ENCODE measurements at regions not wholly inside any gene's neighbourhood (a gene's known extent, or its start where the extent isn't known, plus 50 kb on each side); places are given as distances from the start of the nearest gene placed in this dataset.

DNA sequence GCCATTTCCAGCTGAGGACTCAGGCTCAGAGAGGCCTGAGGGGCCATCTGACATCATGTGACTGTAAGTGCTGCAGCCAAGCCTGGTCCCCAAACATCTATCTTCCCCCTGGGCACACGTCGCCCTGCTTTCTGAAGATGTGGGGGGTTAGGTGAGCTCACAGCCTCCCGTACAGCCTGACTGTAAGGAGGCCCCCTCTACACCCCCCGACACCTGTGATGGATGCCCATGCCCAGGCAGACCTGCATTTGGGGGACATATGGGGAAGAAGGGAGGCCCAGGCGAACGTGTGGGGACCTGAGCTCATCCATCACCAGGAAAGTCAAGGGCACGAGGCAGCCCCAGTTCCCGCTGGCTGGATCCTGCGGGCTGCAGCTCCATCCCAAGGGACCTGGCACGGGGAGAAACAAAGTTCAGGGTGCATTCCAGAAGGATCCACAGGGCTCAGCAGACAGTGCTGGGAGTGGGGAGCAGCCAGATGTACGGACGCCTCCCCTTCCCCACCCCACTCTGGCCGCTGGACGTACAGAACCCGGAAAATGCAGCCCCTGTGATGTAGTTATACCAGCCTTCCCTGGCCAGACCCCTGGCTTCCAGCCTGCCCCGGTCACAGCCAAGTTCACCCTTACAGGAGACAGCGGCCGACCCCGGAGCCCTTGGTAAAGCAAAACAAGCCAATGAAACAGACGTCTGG, 1431.4 kb downstream of the BRD1 start:
- Mint-ChIP-seq H3K4me1 (no peaks in the 10 kb centered on the region), H3K4me3 (no peak overlapping the region), H3K27me3 (peaks cover 1% of the 10 kb centered on the region), H3K9me3 (no peaks in the 10 kb centered on the region), H3K36me3 (ENCODE audit: low read depth) (no peaks in the 10 kb centered on the region), H3K27ac (no peak overlapping the region)
- DNase-seq: no peak
- POLR2A ChIA-PET: no interaction called here
- CTCF ChIA-PET: no interaction called here

DNA sequence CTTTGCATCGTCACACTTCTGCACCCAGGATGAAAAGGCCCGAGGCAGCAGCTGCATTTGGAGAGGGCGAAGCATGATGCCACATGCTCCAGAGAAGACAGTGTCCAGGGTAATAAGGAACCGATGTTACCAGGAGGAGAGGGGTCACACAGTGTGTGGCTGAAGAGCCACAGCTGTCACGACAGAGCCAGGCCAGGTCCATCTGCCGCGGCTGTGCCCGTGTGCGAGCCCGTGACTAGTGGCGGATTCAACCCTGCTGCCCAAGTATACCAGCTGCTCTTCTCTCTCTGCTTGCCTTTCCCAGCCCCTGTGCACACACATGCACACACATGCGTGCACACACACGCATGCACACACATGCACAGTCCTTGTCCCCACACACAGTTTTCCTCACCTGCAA, 1432.5 kb downstream of the BRD1 start:
- H3K9me3 Mint-ChIP-seq: no peaks in the 10 kb centered on the region
- H3K27ac Mint-ChIP-seq: no peak overlapping the region
- H3K4me3 Mint-ChIP-seq: no peak overlapping the region
- POLR2A ChIA-PET: no interaction called here
- H3K4me1 Mint-ChIP-seq: no peaks in the 10 kb centered on the region
- no peak for DNase-seq
- CTCF ChIA-PET: no interaction called here
- peaks cover 1% of the 10 kb centered on the region for H3K27me3 Mint-ChIP-seq
- no peaks in the 10 kb centered on the region for H3K36me3 Mint-ChIP-seq (ENCODE audit: low read depth)

DNA sequence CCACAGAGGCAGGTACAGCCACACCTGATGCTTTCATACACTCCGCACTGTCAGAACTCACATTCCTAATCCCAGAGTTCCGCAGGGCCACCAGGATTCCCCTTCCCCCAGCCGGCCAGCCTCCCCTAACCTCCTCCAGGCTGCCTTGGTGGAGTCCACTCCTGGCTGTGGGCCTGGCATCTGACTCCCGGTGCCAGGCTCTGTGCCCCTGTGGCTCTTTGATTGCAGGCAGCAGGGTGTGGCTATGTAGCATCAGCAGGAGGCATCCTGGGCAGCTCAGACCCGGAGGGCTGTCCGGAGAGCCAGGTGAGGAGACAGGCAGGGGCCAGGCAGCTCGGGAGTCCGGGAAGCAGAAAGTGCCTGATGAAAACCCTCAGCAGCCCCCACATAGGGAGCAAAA, 1432.9 kb downstream of the BRD1 start:
- CTCF ChIA-PET: no interaction called here
- Mint-ChIP-seq H3K27me3 (peaks cover 1% of the 10 kb centered on the region), H3K4me1 (no peaks in the 10 kb centered on the region), H3K36me3 (ENCODE audit: low read depth) (no peaks in the 10 kb centered on the region), H3K27ac (no peak overlapping the region), H3K4me3 (no peak overlapping the region), H3K9me3 (no peaks in the 10 kb centered on the region)
- POLR2A ChIA-PET: no interaction called here
- no peak for DNase-seq

DNA sequence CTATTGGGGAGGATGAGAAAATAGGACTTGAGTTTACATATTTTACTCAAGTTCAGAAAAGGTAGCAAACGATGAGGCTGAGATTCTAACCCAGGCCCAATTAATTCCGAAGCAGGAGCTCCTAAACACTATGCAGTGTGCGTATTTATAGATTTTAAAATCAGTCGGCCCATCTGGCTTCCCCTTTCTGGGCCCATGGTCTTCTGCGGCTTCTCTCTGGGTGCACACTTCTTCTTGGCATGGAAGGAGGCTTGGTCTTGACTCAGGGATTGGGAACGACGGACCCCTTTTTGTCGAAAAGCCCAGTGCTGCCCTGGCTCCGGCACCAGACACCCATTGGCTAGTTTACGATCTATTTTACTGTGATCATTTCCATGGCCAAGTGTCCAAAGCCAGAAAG, 1433.8 kb downstream of the BRD1 start:
- H3K4me1 Mint-ChIP-seq: no peaks in the 10 kb centered on the region
- ChIA-PET POLR2A (no interaction called here), CTCF (interaction anchor here (0.6 kb wide), 1 partner anchor 454 kb away, joined by 3 read pairs; no protein-coding TSS in a partner anchor)
- H3K4me3 Mint-ChIP-seq: no peak overlapping the region
- H3K36me3 Mint-ChIP-seq (ENCODE audit: low read depth): no peaks in the 10 kb centered on the region
- H3K27ac Mint-ChIP-seq: no peak overlapping the region
- H3K27me3 Mint-ChIP-seq: peaks cover 1% of the 10 kb centered on the region
- DNase-seq: no peak
- no peaks in the 10 kb centered on the region for H3K9me3 Mint-ChIP-seq

DNA sequence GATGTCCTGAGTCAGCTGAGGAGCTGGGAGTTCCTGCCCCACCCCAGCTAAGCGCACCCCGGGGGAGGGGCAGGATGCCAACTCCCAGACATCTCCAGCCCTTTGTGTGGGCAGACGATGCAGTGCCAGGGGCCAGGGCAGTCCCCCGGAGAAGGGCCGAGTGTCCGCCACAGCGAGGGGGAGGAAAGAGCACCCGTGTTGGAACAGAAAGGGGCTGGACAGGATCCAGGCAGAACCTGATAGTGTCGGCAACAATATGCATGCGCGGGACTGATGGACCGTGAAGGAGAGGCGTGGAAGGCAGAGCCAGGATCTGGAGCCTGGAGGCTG, 1434.7 kb downstream of the BRD1 start:
- no peak overlapping the region for H3K27ac Mint-ChIP-seq

DNA sequence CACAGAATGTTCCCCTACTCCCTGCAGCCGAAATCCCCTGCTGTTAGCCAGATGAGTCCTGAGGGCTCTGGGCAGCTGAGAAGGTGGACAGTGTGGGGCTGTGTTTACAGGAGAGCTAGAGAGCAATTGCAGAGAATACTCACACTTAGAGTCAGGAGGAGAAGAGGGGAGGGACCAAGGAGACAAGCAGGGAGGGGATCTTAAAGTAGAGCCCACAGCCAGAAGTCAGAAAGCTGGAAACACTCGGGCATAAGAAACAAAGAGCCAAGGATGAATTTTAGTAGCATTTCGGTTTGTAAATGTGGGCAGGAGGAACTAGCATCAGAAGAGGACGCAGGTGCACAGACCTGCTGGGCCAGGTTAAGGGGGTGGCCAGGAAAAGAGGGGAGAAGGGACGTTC, 1435.9 kb downstream of the BRD1 start:
- H3K27ac Mint-ChIP-seq: no peak overlapping the region
- no peaks in the 10 kb centered on the region for H3K27me3 Mint-ChIP-seq
- no peaks in the 10 kb centered on the region for H3K9me3 Mint-ChIP-seq
- no peaks in the 10 kb centered on the region for H3K36me3 Mint-ChIP-seq (ENCODE audit: low read depth)
- CTCF ChIA-PET: no interaction called here
- no peaks in the 10 kb centered on the region for H3K4me1 Mint-ChIP-seq
- POLR2A ChIA-PET: no interaction called here
- no peak overlapping the region for H3K4me3 Mint-ChIP-seq
- no peak for DNase-seq

More for the DNA sequence above, 1434.7 kb downstream of the BRD1 start:
- POLR2A ChIA-PET: no interaction called here
- H3K36me3 Mint-ChIP-seq (ENCODE audit: low read depth): no peaks in the 10 kb centered on the region
- H3K9me3 Mint-ChIP-seq: no peaks in the 10 kb centered on the region
- H3K4me1 Mint-ChIP-seq: no peaks in the 10 kb centered on the region
- DNase-seq: no peak
- H3K4me3 Mint-ChIP-seq: no peak overlapping the region
- no peaks in the 10 kb centered on the region for H3K27me3 Mint-ChIP-seq
- CTCF ChIA-PET: no interaction called here

DNA sequence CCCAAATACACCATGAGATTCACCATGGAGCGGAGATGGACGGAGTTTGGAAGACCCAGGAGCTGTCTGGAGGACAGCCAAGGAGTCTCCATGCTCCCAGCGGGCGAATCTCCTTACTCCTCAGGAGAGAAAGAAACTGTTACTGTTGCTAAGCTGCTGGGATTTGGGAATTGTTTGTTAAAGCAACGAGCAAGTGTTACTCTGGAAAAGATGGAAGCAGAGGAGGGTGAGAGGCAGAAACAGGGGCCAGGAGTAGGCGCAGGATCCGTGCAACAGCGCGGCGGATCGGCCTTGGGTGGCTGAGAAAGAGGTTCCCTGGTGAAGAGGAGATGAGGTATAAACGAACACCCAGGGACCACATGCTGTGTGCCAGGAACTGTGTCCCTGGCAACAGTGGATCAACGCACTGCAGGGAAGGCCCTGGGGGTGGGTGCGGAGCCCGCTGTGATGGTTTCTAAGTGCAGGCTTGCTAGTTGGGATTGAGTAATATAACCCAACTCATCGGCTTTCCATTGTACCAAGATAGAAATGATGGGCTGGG, 1436.4 kb downstream of the BRD1 start:
- Mint-ChIP-seq H3K27ac (no peak overlapping the region), H3K36me3 (ENCODE audit: low read depth) (no peaks in the 10 kb centered on the region), H3K4me1 (no peaks in the 10 kb centered on the region), H3K27me3 (no peaks in the 10 kb centered on the region), H3K9me3 (no peaks in the 10 kb centered on the region), H3K4me3 (no peak overlapping the region)
- ChIA-PET POLR2A (no interaction called here), CTCF (no interaction called here)
- DNase-seq: no peak

DNA sequence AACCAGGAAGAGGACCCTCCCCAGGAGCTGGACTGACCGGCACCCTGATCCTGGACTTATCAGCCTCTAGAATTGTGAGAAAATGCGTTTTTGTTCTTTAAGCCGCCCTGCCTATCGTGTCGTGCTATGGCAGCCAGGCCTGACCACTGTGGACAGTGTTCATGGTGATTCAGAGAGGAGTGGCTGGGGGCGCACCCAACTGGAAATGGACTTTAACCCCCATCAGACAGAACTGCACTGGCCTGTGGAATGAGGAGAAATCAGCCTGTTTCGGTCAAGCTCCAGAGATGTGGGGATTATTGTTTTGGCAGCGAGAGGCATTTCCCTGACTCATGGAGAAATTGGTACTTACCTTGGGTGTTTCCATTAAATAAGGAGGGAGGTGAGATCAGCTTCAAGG, 1437.8 kb downstream of the BRD1 start:
- H3K36me3 Mint-ChIP-seq (ENCODE audit: low read depth): no peaks in the 10 kb centered on the region
- no peaks in the 10 kb centered on the region for H3K4me1 Mint-ChIP-seq
- no peak overlapping the region for H3K4me3 Mint-ChIP-seq
- CTCF ChIA-PET: no interaction called here
- H3K27me3 Mint-ChIP-seq: no peaks in the 10 kb centered on the region
- POLR2A ChIA-PET: no interaction called here
- DNase-seq: no peak
- peaks cover 4% of the 10 kb centered on the region for H3K9me3 Mint-ChIP-seq
- no peak overlapping the region for H3K27ac Mint-ChIP-seq

DNA sequence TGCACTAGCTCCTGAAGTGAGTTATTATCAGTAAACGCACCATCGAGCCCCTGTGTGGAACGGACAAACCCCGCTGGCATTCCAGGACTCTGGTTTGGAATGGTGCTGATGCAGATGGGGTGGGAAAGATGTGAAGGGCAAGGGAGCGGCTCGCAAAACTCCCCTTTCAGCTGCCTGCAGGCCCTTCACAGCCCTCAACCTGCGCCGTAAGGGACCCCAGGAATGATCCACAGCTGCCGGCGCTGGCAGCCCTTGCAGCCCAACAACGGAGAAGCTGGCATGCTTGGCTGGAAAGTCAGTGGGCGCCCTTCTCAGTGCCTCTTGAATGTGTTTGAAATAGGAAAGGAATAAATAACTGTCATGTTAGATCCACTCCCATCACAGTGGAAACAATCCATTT, 1445.5 kb downstream of the BRD1 start:
- H3K27ac Mint-ChIP-seq: no peak overlapping the region
- CTCF ChIA-PET: no interaction called here

DNA sequence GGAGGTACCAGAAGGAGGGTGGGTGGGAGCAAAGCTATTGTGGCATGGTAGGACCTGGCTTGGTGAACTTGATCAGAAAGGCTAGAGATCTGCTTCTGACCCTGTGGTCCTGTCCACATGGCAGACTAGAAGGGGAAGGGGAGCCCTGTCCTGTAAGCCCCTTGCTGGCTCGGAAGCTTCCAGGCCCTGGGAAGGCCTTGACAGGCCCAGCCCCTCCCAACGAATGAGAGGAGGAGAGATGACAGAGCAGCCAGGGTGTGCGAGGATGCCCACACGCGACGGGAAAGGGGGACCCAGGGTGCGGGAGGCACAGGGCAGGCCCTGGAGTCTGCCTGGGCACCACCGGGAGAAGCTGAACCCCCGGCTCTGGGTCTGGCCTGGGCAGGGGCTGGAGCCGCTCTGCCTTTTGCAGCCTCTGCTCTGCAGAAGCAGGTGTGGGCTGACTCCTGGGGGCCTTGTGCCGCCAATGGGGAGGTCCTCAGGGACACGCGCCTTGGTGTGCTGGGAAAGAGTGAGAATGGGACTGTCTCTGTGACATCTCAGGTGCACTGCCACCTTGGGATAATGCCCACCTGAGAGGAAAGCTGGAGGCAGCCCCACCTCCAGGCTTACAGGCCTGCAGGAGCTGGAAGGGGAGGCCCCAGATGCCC, 1447.5 kb downstream of the BRD1 start:
- H3K4me1 Mint-ChIP-seq: no peaks in the 10 kb centered on the region
- H3K27me3 Mint-ChIP-seq: peaks cover 7% of the 10 kb centered on the region
- H3K9me3 Mint-ChIP-seq: peaks cover 3% of the 10 kb centered on the region
- H3K27ac Mint-ChIP-seq: no peak overlapping the region
- H3K4me3 Mint-ChIP-seq: no peak overlapping the region
- no peaks in the 10 kb centered on the region for H3K36me3 Mint-ChIP-seq (ENCODE audit: low read depth)
- DNase-seq: no peak
- POLR2A ChIA-PET: no interaction called here
- CTCF ChIA-PET: no interaction called here

More for the DNA sequence above, 1445.5 kb downstream of the BRD1 start:
- no peak for DNase-seq
- no peaks in the 10 kb centered on the region for H3K4me1 Mint-ChIP-seq
- POLR2A ChIA-PET: no interaction called here
- H3K27me3 Mint-ChIP-seq: no peaks in the 10 kb centered on the region
- H3K36me3 Mint-ChIP-seq (ENCODE audit: low read depth): no peaks in the 10 kb centered on the region
- H3K9me3 Mint-ChIP-seq: peaks cover 7% of the 10 kb centered on the region
- no peak overlapping the region for H3K4me3 Mint-ChIP-seq

DNA sequence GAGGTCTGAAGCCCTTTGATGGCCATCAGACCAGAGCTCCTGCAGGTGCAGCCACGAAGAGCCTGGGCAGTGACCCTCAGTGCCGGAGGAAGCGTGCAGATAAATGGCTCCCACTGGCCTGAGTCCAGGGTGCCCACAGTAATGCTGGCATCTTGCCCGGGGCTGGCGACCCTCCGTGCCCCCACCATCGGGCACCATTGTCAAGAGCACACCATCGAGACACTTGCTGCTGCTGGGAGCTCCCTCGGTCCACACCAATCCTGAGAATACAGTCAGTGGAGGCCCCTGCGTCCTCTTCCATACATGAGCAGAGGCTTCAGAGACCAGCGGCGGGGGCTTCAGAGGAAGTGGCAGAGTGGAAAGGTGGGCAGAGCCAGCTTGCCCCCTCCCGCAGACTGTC, 1448.3 kb downstream of the BRD1 start:
- H3K36me3 Mint-ChIP-seq (ENCODE audit: low read depth): no peaks in the 10 kb centered on the region
- CTCF ChIA-PET: no interaction called here

DNA sequence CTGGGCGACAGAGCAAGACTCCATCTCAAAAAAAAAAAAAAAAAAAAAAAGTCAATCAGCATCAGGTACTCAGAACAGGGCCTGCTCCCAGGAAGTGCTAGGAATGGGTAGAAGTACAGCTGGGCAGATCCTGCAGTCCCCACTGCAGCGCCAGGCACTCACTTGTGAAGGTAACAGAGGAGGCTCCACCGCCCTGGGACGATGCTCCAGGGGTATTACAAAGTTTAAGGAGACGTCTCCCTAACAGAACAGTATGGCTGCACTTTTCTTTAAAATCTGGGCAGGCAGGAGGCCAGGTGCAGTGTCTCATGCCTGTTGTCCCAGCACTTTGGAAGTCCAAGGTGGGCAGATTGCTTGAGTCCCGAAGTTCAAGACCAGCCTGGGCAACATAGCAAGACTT, 1449.0 kb downstream of the BRD1 start:
- peaks cover 3% of the 10 kb centered on the region for H3K9me3 Mint-ChIP-seq
- ChIA-PET CTCF (no interaction called here), POLR2A (no interaction called here)
- H3K27me3 Mint-ChIP-seq: peaks cover 7% of the 10 kb centered on the region
- H3K4me3 Mint-ChIP-seq: no peak overlapping the region
- no peaks in the 10 kb centered on the region for H3K4me1 Mint-ChIP-seq
- H3K36me3 Mint-ChIP-seq (ENCODE audit: low read depth): no peaks in the 10 kb centered on the region
- no peak overlapping the region for H3K27ac Mint-ChIP-seq
- no peak for DNase-seq

More for the DNA sequence above, 1448.3 kb downstream of the BRD1 start:
- Mint-ChIP-seq H3K4me3 (no peak overlapping the region), H3K27me3 (peaks cover 7% of the 10 kb centered on the region), H3K4me1 (no peaks in the 10 kb centered on the region), H3K9me3 (peaks cover 3% of the 10 kb centered on the region), H3K27ac (no peak overlapping the region)
- POLR2A ChIA-PET: no interaction called here
- DNase-seq: no peak

DNA sequence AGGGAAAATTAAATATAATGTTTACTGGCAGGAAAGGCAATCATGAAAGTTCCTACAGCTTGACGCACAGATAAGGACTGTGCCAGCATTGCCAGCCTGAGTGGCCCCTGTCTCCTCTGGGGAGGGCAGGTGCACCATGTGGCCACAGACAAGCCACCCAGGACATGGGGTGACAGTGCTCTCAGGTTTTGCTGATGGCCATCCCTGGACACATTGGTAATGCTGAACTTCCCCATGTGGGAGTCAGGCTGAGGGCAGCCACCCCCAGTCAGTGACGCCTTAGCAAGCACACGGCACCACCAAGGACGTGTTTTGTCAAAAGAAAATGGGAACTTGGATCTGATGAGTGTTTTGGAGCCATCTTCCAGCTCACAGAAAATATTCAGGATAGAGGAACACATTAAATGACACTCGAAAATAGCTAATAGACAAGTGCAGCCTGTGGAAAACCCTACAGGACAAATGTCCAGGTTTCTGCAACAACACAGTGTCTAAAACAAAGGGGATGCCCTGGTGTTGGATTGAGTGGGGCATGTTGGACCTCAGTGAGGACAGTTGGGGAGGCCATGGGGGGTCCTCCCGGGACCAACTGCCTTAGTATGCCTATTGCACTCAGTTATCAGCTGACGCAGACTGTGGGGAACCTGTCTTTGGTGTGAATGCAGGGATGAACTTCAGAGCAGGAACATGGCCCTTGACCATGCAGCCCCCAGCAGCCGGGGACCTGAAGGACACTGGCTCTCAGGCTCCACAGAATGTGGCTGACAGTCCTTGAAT, 1450.5 kb downstream of the BRD1 start:
- POLR2A ChIA-PET: no interaction called here

More for the DNA sequence above, 1450.5 kb downstream of the BRD1 start:
- H3K27me3 Mint-ChIP-seq: peaks cover 7% of the 10 kb centered on the region
- H3K27ac Mint-ChIP-seq: no peak overlapping the region
- no peak overlapping the region for H3K4me3 Mint-ChIP-seq
- no peak for DNase-seq
- no peaks in the 10 kb centered on the region for H3K4me1 Mint-ChIP-seq
- CTCF ChIA-PET: no interaction called here
- no peaks in the 10 kb centered on the region for H3K36me3 Mint-ChIP-seq (ENCODE audit: low read depth)
- H3K9me3 Mint-ChIP-seq: peaks cover 3% of the 10 kb centered on the region

Measured in activated CD4-positive, alpha-beta T cell treated with anti-CD3 and anti-CD28 coated beads, Interleukin-2, amount 10 ng/mL, durations not matched to agents 7 days and 5 days (primary cell).